Ascending aorta (tissue), 2 donors: ENCODE measurements at regions not wholly inside any gene's neighbourhood (a gene's known extent, or its start where the extent isn't known, plus 50 kb on each side); places are given as distances from the start of the nearest gene placed in this dataset.

Source experiments
- DNase-seq, 2 donors: peaks; one replicate each; pipeline ENCODE4 v3.0.0-alpha.2; 2019; ENCODE audit warnings: low spot score in 2 of 2
- H3K27ac ChIP-seq, 2 donors: fragments of 200-600 bp; sonication (generic); one replicate each; pipeline ENCODE4 v1.5.1; 2016 to 2017; ENCODE audit warnings: mild to moderate bottlenecking in 1 of 2
- H3K27me3 ChIP-seq: fragments of 200-600 bp; sonication (generic); one replicate; pipeline ENCODE4 v1.5.1; 2017
- H3K36me3 ChIP-seq, 2 donors: fragments of 200-600 bp; sonication (generic); one replicate each; pipeline ENCODE4 v1.5.1; 2016
- H3K4me1 ChIP-seq, 2 donors: fragments of 200-600 bp; sonication (generic); one replicate each; pipeline ENCODE4 v1.5.1; 2016 to 2017; ENCODE audit warnings: mild to moderate bottlenecking in 1 of 2
- H3K4me3 ChIP-seq, 2 donors: fragments of 200-600 bp; sonication (generic); one replicate each; pipeline ENCODE4 v1.5.1; 2016 to 2017; ENCODE audit warnings: mild to moderate bottlenecking in 1 of 2
- H3K9me3 ChIP-seq, 2 donors: fragments of 200-600 bp; sonication (generic); one replicate each; pipeline ENCODE4 v1.5.1; 2016
- CTCF ChIP-seq, 3 experiments: fragments of 200-600 bp in 2 of 3; fragments of 450-650 bp in 1 of 3; sonication (generic) in 2 of 3; IDR thresholded peaks; one replicate each; pipeline ENCODE4 v1.5.1; 2016 to 2019; ENCODE audit warnings: antibody characterized with exemption in 3 of 3, mild to moderate bottlenecking in 1 of 3, moderate library complexity in 1 of 3
- intact Hi-C: fragments of 100-400 bp; cut with DNase I; formaldehyde crosslinking; loops from one replicate; pipeline ENCODE4 v1.15.1; 2023

- no peak overlapping the region for H3K27ac ChIP-seq
- no peaks in the 10 kb centered on the region for H3K27me3 ChIP-seq
- H3K9me3 ChIP-seq: no peaks in the 10 kb centered on the region
- intact Hi-C loops: no loop called here
- no peaks in the 10 kb centered on the region for H3K36me3 ChIP-seq
- no peak overlapping the region for H3K4me3 ChIP-seq
- no peaks in the 10 kb centered on the region for H3K4me1 ChIP-seq
- no peak for TF ChIP-seq CTCF (IDR thresholded peaks at IDR 0.05)
- DNase-seq: no peak
Measured at GRCh38 chr4:148998719-148999118, 556.5 kb upstream of the NR3C2 start.

DNA sequence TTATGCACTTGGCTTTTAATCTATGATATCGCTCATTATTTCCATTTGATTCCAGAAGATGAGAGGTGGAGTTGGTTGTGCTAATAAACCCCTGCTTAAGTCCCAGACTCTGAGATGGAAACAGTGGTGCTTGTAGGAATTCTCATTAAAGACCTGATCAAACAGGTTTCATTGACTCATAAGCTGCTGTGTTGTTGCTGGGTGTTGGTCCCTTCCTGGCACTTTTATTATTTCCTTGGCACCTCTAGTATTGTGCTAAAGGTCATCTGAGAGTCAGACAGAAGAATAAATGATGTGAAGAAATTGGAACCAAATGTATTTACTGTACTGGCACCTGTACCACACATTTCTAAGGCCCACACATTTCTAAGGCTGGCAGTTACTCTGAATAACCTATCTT is 544.7 kb upstream of the NR3C2 start:
- no peaks in the 10 kb centered on the region for H3K36me3 ChIP-seq
- intact Hi-C loops: no loop called here
- no peak for TF ChIP-seq CTCF (IDR thresholded peaks at IDR 0.05)
- no peaks in the 10 kb centered on the region for H3K27me3 ChIP-seq
- no peak for DNase-seq
- H3K9me3 ChIP-seq: no peaks in the 10 kb centered on the region
- no peak overlapping the region for H3K27ac ChIP-seq
- no peaks in the 10 kb centered on the region for H3K4me1 ChIP-seq
- no peak overlapping the region for H3K4me3 ChIP-seq

GRCh38 chr4:148984951-148985350 is 542.7 kb upstream of the NR3C2 start:
- intact Hi-C loops: no loop called here
- Histone ChIP-seq H3K9me3 (no peaks in the 10 kb centered on the region), H3K27me3 (no peaks in the 10 kb centered on the region), H3K36me3 (no peaks in the 10 kb centered on the region), H3K4me1 (no peaks in the 10 kb centered on the region), H3K4me3 (no peak overlapping the region), H3K27ac (no peak overlapping the region)
- DNase-seq: no peak
- TF ChIP-seq CTCF (IDR thresholded peaks at IDR 0.05): no peak

DNA sequence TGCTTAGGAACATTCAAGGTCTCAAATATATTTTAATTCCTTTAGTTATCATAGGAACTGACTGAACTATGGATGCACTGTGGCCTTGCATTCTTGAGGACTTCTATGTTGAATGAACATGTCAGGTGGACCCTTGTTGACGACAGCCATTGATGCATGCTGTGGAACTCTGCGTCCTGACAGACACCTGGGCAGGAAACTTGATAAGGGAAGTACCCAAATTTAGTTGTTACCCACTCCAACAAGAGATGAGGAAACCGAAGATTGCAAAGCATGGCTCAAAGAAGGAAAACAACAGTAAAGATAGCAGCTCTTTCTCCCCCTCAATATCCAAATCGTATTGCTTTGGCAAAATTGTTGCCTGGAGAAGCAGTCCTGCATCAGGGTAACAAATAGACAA is 540.0 kb upstream of the NR3C2 start:
- H3K9me3 ChIP-seq: no peaks in the 10 kb centered on the region
- no peak for DNase-seq
- no peak for TF ChIP-seq CTCF (IDR thresholded peaks at IDR 0.05)
- H3K27me3 ChIP-seq: no peaks in the 10 kb centered on the region
- intact Hi-C loops: no loop called here
- H3K27ac ChIP-seq: no peak overlapping the region
- no peaks in the 10 kb centered on the region for H3K36me3 ChIP-seq
- no peak overlapping the region for H3K4me3 ChIP-seq
- H3K4me1 ChIP-seq: no peaks in the 10 kb centered on the region

DNA sequence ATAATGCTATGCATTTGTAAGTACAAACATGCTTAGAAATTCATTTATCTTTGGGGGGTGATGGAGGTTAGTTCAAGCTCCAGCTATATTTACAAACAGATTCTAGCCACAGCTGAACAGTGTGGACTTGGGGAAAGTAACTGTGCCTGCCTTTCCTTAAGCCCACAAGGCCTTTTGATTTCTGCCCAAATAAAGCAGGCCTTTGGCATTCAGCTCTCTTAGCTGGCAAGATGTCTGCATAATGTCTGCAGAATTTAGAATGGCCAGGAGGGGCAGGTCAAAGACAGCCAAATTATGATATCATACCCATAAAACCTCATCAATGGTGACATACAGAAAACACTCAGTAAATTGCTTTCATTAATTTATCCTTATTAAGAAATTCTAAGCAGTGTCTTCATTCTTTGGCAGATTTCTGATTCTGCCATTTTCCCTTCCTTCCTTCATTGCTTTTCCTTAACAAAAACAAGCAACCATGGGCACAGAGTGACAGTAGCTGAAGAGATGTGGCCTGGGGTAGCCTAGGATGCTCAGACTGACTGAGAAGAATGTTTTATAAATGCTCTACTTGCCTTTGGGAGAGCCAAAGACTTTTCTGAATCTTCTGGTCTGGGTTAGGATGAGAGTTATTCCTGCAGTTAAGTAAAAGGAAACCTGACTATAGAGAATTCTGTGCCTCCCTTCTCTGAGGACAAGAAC is 538.7 kb upstream of the NR3C2 start:
- no peaks in the 10 kb centered on the region for H3K4me1 ChIP-seq
- no peak overlapping the region for H3K4me3 ChIP-seq
- intact Hi-C loops: no loop called here
- no peaks in the 10 kb centered on the region for H3K9me3 ChIP-seq
- TF ChIP-seq CTCF (IDR thresholded peaks at IDR 0.05): no peak
- no peaks in the 10 kb centered on the region for H3K36me3 ChIP-seq
- no peak overlapping the region for H3K27ac ChIP-seq
- no peaks in the 10 kb centered on the region for H3K27me3 ChIP-seq
- DNase-seq: no peak

GRCh38 chr4:148978301-148978700 is 536.1 kb upstream of the NR3C2 start:
- no peak for TF ChIP-seq CTCF (IDR thresholded peaks at IDR 0.05)
- DNase-seq: no peak
- Histone ChIP-seq H3K27ac (no peak overlapping the region), H3K27me3 (no peaks in the 10 kb centered on the region), H3K36me3 (no peaks in the 10 kb centered on the region), H3K4me3 (no peak overlapping the region), H3K4me1 (no peaks in the 10 kb centered on the region), H3K9me3 (no peaks in the 10 kb centered on the region)
- intact Hi-C loops: no loop called here
